ENCODE measurements at regions not wholly inside any gene's neighbourhood (a gene's known extent, or its start where the extent isn't known, plus 50 kb on each side); places are given as distances from the start of the nearest gene placed in this dataset.
A peak's percentile ranks its signal among the peaks of the same experiment; 100 is the strongest.
"Not testable (repeated sequence)": the region's sequence is repeated elsewhere in the genome, so short reads cannot be mapped to it uniquely, and the experiment has no call there.

DNA sequence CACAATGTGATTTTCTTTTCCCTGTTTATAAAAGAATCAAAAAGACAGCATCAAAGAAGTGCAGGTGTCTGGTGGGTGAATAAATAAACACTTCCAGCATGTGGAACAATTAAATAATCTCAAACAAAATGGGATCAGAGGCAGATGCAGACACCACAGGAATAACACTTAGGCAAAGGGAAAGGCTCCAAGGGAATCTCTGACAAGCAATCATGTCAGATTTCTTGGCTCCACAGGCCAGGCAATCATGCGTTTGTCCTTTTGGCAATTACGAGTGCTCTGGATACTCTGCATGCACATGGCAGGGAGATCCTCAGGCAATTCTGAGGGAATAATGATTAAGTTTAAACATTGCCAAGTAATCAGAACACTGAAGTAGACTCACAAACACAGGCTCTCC is 403.5 kb upstream of the LUZP2 start:
- DNase-seq, result peak; percentile 46

DNA sequence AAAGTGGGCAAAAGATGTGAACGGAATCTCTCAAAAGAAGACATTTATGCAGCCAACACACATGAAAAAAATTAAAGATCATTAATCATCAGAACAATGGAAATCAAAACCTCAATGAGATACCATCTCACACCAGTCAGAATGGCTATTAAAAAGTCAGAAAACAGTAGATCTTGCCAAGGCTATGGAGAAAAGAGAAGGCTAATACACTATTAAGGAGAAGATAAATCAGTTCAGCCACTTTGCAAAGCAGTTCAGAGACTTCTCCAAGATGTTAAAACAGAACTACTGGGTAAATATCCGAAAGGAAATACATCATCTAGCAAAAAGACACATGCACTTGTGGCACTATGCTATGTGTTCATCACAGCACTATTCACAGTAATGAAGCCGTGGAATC is 388.2 kb upstream of the LUZP2 start:
- no peak for DNase-seq

DNA sequence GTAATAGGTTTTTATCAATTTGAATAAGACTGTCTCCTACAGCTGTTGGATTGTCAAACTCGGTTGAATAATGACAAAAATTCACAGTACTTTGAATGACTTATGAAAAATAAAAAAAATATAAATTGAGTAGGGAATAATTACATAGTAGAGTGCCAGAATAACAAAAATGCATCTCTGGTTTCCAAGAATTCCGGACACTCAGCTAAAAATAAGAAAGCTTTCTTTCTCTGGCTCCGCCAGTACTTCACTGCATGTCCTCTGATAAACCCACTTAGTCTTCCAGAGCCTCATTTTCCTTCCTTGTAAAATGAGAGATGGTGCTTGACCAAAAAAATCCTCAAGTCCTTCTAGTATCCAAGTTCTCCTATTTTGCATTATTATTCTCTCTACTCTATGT is 374.6 kb upstream of the LUZP2 start:
- no peak for DNase-seq

DNA sequence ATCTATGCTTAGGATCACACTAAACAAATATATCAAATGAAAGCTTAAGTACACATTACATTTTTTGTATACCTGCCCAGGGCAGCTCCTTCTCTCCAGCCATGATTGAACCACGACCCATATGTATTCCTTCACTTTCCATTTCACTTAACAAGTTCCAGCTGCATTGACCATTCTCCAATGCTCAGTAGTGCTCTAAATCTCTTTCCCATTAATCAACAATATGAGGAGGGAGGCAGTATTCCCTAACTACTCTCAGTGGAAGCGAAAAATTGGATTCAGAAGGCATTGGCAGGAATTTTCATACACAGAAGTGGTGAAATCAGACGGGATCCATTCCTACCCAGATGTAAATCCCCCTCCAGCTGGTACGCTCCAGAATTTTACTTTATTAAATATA is 372.0 kb upstream of the LUZP2 start:
- no peak for DNase-seq

DNA sequence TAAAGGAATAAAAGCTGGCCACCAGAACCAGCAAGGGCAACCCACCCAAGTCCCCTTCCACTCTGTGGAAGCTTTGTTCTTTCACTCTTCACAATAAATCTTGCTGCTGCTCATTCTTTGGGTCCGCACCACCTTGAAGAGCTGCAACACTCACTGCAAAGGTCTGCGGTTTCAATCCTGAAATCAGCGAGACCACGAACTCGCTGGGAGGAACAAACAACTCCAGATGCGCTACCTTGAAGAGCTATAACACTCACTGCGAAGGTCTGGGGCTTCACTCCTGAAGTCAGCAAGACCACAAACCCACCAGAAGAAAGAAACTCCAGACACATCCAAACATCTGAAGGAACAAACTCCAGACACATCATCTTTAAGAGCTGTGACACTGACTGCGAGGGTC is 365.2 kb upstream of the LUZP2 start:
- DNase-seq, result no peak

DNA sequence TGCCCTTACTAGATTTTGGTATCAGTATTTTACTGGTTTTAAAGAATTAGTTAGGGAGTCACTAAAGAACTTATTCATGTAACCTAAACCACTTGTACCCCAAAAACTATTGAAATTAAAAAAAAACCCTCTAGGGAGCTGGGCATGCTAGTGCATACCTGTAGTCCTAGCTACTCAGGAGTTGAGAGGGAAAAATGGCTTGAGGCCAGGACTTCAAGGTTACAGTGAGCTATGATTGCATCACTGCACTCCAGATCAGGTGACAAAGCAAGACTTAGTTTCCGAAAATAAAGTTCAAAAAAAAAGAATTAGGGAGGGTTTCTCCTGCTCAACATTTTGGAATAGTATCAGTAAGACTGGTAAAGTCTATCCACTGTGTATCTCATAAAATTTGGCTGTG is 364.4 kb upstream of the LUZP2 start:
- DNase-seq, result peak; percentile 43

DNA sequence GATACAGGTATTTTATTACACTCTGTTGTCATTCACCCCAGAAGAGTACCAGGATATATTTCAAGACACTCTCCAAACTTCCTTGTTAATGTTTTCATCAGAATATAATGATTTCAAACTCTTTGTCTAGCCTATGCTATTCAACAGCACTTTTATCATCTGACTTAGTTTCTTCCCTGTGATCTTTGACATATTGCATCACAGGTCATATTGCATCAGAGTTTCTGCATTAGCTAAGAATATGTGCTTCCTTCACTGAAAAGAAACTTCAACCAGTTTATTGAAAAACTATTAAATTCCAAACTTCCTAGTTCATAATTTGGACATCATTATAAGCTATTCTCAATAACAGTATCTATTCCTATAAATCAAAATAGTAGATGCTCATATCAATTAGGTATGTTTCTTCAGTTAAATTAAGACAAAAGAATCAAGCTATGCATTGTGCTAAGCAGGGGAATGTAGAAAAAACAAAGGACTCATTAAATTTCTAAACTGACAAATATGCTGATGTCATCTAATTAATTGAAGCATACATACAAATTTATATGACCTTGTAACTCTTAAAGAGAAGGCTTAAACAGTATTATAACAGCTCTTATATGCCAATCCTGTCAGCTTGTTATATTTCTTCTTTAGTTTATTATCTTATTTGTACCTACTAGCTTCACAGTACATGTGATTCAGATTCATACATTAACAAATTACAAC is 361.8 kb upstream of the LUZP2 start:
- no peak for DNase-seq

DNA sequence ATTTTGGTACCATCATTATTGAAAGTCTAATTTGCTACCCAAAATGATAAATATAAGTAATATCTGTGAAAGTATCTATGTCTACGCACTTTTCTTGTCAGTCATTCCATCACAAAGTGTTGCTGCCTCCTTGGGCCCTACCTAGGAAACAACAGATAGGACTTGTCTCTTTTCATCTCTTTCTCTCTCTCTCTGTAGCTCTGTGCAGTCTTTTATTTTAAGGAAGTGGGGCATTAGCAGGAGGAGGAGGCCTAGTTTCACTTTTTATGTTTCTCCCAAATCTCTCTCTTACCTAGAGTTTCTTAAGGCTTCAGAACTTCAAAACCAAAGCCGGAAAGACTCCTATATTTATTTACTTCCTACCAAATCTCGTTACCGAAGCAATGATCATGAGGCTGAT is 354.8 kb upstream of the LUZP2 start:
- no peak for DNase-seq

DNA sequence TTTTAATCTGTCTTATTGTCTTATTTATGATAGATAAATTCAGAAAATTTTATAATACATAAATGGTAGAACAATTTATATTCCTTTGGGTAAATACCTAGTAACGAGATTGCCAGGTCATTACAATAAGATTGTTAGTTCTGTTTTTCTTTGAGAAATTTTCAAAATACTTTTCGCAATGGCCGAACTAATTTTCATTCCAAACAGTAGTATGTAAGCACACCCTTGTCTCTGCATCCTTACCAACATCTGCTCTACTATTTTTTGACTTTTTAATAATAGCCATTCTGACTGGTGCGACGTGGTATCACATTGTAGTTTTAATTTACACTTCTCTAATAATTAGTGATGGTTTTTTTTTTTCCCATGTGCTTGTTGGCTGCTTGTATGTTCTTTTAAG is 351.4 kb upstream of the LUZP2 start:
- no peak for DNase-seq

DNA sequence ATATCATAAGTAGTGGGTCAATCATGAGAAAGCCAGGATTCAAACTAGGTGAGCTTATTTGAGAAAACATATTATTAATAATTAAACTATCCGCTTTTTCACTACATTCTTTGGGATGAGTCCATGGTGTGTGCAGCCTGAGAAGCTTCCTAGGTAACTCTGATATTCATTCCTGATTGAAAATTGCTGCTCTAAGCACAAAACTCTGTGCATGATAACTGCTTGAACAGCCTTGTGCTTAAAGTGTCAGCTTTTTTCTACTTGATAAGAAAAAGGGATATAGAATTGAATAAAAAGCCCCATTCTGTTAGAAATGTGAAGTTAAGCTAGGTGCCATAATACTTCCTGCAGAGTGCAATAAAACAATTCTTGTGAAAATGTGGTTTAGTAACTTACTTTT is 343.5 kb upstream of the LUZP2 start:
- DNase-seq, result no peak

DNA sequence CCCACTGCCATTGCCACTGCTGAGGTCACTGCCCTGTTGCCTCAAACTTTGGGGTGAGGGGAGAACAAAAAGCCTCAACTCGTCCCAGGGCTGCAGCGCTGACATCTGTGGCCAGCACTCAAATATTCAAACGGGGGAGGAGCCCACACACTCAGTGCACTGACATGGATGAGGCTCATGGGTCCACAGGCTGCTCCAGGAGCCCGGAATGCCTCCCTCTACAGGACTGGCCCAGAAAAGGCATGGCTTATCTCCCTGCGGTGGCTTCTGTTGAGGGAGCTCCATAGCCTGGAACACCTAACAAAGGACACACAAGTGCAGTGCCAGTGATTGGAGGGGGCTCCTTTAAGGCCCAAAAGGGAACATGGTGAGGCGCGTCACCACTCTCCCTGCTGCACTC is 341.1 kb upstream of the LUZP2 start:
- no peak for DNase-seq

DNA sequence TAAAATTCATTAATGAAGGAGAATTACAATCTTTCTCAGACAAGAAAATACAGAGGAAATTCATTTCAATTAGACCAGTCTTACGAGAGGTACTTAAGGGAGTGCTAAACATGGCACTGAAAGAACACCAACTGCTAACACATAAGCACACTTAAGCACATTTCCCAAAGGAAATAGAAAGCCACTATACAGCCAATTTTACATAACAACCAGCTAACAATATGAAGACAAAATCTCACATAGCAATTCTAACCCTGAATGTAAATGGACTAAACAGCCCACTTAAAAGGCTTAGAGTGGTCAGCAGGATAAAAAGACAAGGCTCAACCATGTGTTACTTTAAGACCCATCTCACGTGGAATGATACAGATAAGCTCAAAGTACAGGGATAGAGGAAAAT is 339.5 kb upstream of the LUZP2 start:
- DNase-seq, result no peak

DNA sequence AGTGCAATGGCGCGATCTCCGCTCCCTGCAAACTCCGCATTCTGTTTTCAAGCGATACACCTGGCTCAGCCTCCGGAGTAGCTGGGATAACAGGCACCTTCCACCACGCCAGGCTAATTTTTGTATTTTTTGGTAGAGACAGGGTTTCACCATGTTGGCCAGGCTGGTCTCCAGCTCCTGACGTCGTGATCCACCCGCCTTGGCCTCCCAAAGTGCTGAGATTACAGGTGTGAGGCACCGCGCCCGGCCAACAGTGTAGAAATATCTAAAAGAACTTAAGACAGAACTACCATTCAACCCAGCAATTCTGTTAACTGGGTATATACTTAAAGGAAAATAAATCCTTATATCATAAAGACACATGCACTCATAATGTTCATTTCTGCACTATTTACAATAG is 335.3 kb upstream of the LUZP2 start:
- DNase-seq, result no peak

DNA sequence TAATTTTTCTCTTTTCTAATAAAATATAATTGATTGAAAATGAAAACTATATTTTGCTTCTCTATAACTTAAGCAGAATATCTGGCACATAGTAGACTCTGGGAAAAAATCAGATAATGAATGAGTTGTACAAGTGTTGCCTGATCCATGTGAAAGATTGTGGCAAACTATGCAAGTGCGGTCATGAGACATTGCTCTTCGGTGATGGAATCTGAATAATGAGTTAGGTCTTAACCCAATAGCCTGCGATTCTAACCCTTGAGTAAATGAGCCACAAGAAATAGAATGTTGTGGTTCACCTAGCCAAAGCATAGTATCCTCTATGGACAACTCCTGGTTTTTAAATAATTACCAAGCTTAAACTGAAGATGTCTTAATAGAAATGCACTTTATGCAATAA is 333.7 kb upstream of the LUZP2 start:
- DNase-seq, result no peak

DNA sequence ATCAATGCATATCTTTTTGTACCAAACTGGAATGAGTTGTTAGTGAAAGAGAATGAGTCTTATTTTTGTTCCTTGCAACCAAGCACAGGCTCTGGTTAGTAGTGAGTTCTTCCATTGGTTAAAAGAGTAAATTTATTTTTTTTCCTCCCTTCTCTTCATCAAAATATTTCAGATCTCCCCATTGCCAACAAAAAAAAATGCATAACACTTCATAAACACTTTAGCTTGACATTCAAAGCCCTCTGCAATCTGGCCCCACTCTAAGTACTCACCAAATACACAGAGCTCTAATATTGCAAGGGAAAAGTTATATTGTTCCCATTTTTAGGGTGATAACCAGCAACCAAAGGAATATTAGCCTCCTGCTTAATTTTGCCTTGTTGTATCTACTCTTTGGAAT is 333.0 kb upstream of the LUZP2 start:
- no peak for DNase-seq

DNA sequence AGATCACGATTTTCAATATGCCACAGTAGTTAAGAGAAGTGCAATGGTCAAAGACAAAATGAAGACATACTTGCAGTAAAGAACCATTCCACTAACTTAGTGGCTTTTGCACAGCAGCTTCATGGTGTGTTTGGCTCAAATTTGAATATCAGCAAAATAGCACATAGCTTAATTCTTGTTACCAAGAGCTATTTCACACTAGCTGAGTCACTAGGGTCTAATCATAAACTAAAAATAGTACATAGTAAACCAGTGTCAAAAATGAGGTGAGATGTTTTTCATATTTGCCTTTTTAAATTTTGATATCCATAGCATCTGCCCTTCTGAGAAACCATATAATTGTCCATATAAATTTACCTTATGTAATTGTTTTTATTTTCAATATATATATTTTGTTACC is 325.0 kb upstream of the LUZP2 start:
- DNase-seq, result no peak

DNA sequence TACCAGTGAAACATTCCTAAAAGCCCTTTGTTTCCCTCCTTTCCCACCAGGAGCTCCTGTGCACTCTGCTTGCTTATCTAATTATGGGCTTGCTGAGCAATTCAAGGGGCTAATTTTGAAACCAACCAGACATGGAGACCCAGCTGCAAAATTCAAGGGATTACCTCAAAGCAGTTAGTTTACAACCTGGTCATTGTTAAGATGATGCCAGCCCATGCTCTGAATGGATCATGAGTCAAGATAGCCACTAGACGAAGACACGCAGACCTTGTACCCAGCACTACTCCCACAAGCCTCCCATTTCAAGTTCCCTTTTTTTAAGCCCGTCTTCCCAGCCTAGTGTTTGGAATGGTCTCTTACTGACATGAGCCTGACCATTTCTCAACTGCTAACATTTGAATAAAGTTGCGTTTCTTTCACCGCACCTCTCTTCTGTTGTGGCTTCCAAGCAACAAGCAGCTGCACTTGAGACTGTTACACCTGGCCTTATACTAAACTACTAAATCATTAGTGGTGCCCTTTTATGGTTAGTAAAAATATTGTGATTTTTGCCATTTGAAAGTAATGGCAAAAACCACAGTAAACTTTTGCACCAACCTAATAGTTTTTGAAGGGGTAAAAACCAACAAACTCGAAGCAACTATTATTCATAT is 315.3 kb upstream of the LUZP2 start:
- DNase-seq, result no peak

DNA sequence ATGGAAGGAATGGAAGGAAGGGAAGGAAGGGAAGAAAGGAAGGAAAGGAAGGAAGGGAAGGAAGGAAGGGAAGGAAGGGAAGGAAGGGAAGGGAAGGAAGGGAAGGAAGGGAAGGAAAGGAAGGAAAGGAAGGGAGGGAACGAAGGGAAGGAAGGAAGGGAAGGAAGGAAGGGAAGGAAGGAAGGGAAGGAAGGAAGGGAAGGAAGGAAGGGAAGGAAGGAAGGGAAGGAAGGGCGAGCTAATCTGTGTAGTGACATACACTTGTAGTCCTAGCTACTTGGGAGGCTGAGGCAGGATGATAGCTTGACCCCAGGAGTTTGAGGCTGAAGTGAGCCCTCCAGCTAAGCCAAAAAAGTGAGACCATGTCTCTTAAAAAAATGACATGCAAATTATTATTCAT is 311.3 kb upstream of the LUZP2 start:
- not testable (repeated sequence) for DNase-seq

DNA sequence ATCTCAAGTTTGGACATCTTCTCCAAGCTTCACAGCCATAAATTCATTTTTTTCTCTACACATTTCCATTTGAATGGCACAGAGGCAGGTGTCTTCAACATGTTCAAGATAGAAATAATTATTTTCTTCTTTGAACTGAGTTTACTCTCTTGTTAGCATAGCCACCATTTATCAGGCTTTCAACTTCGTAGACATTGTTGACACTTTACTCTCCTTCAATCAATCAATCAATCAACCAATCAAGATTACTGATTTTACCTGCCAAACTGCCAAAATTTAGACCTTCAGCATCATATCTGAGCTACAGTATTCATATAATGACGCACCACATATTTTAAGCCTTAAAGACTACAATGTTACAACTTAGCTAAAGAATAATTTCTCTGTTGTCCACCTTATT is 300.1 kb upstream of the LUZP2 start:
- DNase-seq, result no peak

DNA sequence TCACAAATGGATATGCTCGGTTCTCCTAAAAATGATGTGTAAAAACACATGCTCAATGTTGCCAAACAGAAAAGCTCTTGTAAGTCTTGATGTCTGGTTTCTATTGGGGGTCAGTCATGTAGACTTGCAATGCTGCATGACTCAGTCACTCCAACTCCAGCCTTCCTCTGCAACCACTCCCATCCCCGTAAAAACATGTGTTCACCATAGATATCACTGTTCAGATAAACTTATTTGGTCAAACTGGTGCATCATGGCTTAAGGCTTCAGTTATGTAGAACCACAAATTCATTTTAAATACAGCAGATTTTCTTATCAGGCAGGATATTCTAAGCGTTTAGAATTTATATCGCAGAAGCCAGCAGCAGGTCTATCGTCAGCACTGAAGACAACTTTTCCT is 298.4 kb upstream of the LUZP2 start:
- no peak for DNase-seq

DNA sequence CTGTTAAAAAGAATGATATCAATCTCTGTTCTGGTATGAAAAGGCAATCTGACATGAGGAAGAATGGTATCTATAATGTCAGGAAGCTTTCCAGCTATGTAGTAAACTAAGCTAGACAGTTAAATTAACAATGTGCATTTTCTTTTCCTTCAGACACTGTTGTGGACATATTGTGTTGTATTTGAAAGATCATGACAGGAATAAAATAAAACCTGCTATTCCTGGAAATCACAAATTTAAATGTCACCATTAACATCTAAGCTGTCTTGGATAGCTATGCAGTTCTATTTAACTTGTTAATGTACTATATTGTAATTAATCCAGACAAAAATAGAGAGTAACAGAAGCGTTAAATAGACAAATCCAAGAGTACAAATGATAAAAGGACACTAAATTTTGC is 297.4 kb upstream of the LUZP2 start:
- DNase-seq, result no peak

DNA sequence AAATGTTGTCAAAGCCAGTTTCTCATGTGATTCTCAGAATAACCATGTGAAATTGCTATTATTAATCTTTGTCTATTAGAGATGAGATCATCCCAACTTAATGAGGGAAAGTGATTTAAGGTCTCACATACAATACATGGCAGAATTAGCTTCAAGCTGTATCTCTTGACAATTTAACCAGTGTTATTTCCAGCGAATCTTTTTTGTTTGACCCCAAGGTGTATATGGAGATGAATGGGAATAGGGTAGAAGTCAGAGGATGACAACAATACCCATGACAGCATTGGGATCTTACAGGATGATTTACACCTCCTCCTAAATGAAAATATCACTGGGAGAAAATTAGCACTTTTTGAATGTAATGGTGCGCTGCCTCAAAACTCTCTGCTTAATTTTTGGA is 290.8 kb upstream of the LUZP2 start:
- DNase-seq, result no peak

DNA sequence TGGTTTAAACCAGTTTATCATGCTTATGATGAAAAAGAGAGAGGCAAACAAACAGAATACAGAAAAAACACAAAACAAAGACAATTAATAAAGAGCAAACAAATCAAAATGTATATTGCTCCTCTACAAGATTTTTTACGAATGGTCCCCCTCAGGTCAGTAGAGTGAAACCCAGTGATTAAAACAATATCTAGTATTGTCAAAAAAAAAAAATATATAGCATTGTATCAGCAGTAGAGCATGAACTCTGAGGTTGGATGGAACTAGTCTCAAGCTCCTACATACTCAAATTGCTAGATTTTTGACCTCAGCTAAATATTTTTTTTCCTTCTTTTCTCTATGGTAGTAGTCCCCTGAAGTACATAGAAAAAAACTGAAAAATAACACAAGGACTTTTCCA is 290.3 kb upstream of the LUZP2 start:
- DNase-seq, result no peak

DNA sequence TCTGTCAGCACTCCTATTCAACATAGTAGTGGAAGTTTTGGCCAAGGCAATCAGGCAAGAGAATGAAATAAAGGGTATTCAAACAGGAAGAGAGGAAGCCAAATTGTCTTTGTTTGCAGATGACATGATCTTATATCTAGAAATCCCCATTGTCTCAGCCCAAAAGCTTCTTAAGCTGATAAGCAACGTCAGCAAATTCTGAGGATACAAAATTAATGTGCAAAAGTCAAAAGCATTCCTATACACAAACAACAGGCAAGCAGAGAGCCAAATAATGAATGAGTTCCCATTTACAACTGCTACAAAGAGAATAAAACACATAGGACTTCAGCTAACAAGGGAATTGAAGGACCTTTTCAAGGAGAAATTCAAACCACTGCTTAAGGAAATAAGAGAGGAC is 280.4 kb upstream of the LUZP2 start:
- no peak for DNase-seq

DNA sequence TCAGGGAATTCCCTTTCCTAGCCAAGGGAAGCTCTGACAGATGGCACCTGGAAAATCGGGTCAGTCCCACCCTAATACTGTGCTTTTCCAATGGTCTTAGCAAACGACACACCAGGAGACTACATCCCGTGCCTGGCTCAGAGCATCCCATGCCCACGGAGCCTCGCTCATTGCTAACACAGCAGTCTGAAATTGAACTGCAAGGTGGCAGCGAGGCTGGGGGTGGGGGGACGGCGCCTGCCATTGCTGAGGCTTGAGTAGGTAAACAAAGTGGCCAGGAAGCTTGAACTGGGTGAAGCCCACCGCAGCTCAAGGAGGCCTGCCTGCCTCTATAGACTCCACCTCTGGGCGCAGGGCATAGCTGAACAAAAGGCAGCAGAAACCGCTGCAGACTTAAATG is 279.5 kb upstream of the LUZP2 start:
- not testable (repeated sequence) for DNase-seq
